H1 (cell line): ENCODE measurements at regions not wholly inside any gene's neighbourhood (a gene's known extent, or its start where the extent isn't known, plus 50 kb on each side); places are given as distances from the start of the nearest gene placed in this dataset.

ENCODE experiments used
- CTCF ChIA-PET: fragments of 300-600 bp; sonication (Branson Sonifier 250); formaldehyde crosslinking; loops from one replicate; lab custom pipeline; 2021; ENCODE audit not compliant: partially characterized antibody; lab: Charles Lee
- POLR2A ChIA-PET: fragments of 300-600 bp; sonication (Branson Sonifier 250); formaldehyde crosslinking; loops from one replicate; lab custom pipeline; 2021; ENCODE audit warnings: inconsistent platforms; ENCODE audit not compliant: partially characterized antibody; lab: Charles Lee
- DNase-seq, 2 experiments: peaks; one replicate each; pipeline versions ENCODE4 v3.0.0 to v3.0.0-alpha.2; 2010 to 2022; ENCODE audit warnings: low spot score in 2 of 2, low read depth in 1 of 2, mixed read lengths in 1 of 2
- FAIRE-seq: peaks from 2 replicates; lab custom pipeline; 2011; peaks lifted over from hg19 to GRCh38; lab: Jason Lieb, UNC
- H2AFZ ChIP-seq: 2 replicates; pipeline ENCODE4 v1.8.1; 2012; ENCODE audit warnings: low read length, inconsistent platforms
- H2AK5ac ChIP-seq: 2 replicates; pipeline ENCODE4 v1.6.1; 2013; ENCODE audit warnings: low read depth, low read length
- H2BK120ac ChIP-seq: replicated peaks from 2 replicates; pipeline ENCODE3; 2013; ENCODE audit warnings: low read depth, low read length, inconsistent platforms
- H2BK12ac ChIP-seq: 2 replicates; pipeline ENCODE4 v1.6.1; 2013; ENCODE audit warnings: low read depth, low read length
- H2BK15ac ChIP-seq: 2 replicates; pipeline ENCODE4 v1.6.1; 2013; ENCODE audit warnings: low read length
- H2BK20ac ChIP-seq: 2 replicates; pipeline ENCODE4 v1.6.1; 2013; ENCODE audit warnings: low read length
- H2BK5ac ChIP-seq: 2 replicates; pipeline ENCODE4 v1.6.1; 2013; ENCODE audit warnings: low read depth, low read length
- H3K14ac ChIP-seq: 2 replicates; pipeline ENCODE4 v1.6.1; 2013; ENCODE audit warnings: inconsistent platforms; ENCODE audit not compliant: insufficient read length
- H3K18ac ChIP-seq: 2 replicates; pipeline ENCODE4 v1.6.1; 2013; ENCODE audit warnings: low read length; ENCODE audit errors: extremely low read depth
- H3K23ac ChIP-seq: 2 replicates; pipeline ENCODE4 v1.6.1; 2013; ENCODE audit warnings: inconsistent platforms; ENCODE audit not compliant: insufficient read length
- H3K23me2 ChIP-seq: 2 replicates; pipeline ENCODE4 v1.6.1; 2013; ENCODE audit warnings: low read depth, low read length
- H3K27ac ChIP-seq: 2 replicates; pipeline ENCODE4 v1.6.1; 2011; ENCODE audit warnings: low read depth, low read length, inconsistent platforms
- H3K27me3 ChIP-seq, 4 experiments: replicated peaks in 1 of 4; 1 replicate in 1 of 4; 2 replicates in 3 of 4; pipeline versions ENCODE4 v1.6.1 to v1.8.1; 2011 to 2013; ENCODE audit warnings: low read length in 3 of 4, mild to moderate bottlenecking in 3 of 4, inconsistent platforms in 2 of 4, mixed read lengths in 2 of 4, moderate library complexity in 1 of 4; ENCODE audit not compliant: control insufficient read depth in 3 of 4, insufficient read depth in 3 of 4; ENCODE audit errors: extremely low read depth in 1 of 4
- H3K36me3 ChIP-seq, 4 experiments: 2 replicates each; pipeline versions ENCODE4 v1.6.1 to v1.8.1; 2011 to 2013; ENCODE audit warnings: mild to moderate bottlenecking in 4 of 4, low read length in 3 of 4, moderate library complexity in 2 of 4, control low read depth in 1 of 4, inconsistent platforms in 1 of 4; ENCODE audit not compliant: insufficient read depth in 4 of 4, control insufficient read depth in 2 of 4
- H3K4ac ChIP-seq: replicated peaks from 2 replicates; pipeline ENCODE3; 2013; ENCODE audit warnings: low read length, low read depth, mixed read lengths, inconsistent platforms; ENCODE audit not compliant: insufficient read length
- H3K4me1 ChIP-seq, 4 experiments: replicated peaks in 1 of 4; 1 replicate in 1 of 4; 2 replicates in 3 of 4; pipeline versions ENCODE4 v1.6.1 to v1.8.1; 2011 to 2013; ENCODE audit warnings: low read length in 3 of 4, inconsistent platforms in 2 of 4, mixed read lengths in 1 of 4; ENCODE audit not compliant: insufficient read depth in 4 of 4, control insufficient read depth in 3 of 4
- H3K4me2 ChIP-seq, 2 experiments: 2 replicates each; pipeline versions ENCODE4 v1.6.1 to v1.8.1; 2011 to 2013; ENCODE audit warnings: low read depth in 2 of 2, low read length in 2 of 2, control low read depth in 1 of 2, inconsistent platforms in 1 of 2, mild to moderate bottlenecking in 1 of 2; ENCODE audit not compliant: insufficient read depth in 1 of 2
- H3K4me3 ChIP-seq, 4 experiments: fragments of 200-600, 300-600 bp in 1 of 4; sonication (generic), shearing (Covaris generic), sonication (Bioruptor Twin) in 1 of 4; 2 replicates each; pipeline versions ENCODE4 v1.5.1 to v1.8.1; 2011 to 2016; ENCODE audit warnings: low read length in 4 of 4, low read depth in 3 of 4, control low read depth in 2 of 4, inconsistent platforms in 2 of 4, mild to moderate bottlenecking in 2 of 4, mixed read lengths in 1 of 4, moderate library complexity in 1 of 4; ENCODE audit not compliant: insufficient read depth in 2 of 4; ENCODE audit errors: extremely low read depth in 1 of 4
- H3K56ac ChIP-seq: replicated peaks from 2 replicates; pipeline ENCODE3; 2013; ENCODE audit warnings: low read depth, mild to moderate bottlenecking, mixed read lengths, low read length, inconsistent platforms; ENCODE audit not compliant: insufficient read length
- H3K79me1 ChIP-seq: 2 replicates; pipeline ENCODE4 v1.6.1; 2013; ENCODE audit warnings: low read depth, low read length, control low read depth
- H3K79me2 ChIP-seq, 2 experiments: 2 replicates each; pipeline versions ENCODE4 v1.6.1 to v1.8.1; 2012 to 2013; ENCODE audit warnings: low read length in 2 of 2, mild to moderate bottlenecking in 2 of 2, inconsistent platforms in 1 of 2; ENCODE audit not compliant: insufficient read depth in 2 of 2, control insufficient read depth in 1 of 2
- H3K9ac ChIP-seq, 4 experiments: replicated peaks in 1 of 4; 1 replicate in 1 of 4; 2 replicates in 3 of 4; pipeline versions ENCODE4 v1.6.1 to v1.8.1; 2011 to 2013; ENCODE audit warnings: low read depth in 3 of 4, low read length in 3 of 4, control low read depth in 2 of 4, mild to moderate bottlenecking in 2 of 4, moderate library complexity in 2 of 4, inconsistent platforms in 1 of 4; ENCODE audit errors: extremely low read depth in 1 of 4
- H3K9me3 ChIP-seq, 2 experiments: 2 replicates each; pipeline versions ENCODE4 v1.6.1 to v1.8.1; 2012 to 2013; ENCODE audit warnings: mild to moderate bottlenecking in 2 of 2, moderate library complexity in 2 of 2, control low read depth in 1 of 2, inconsistent platforms in 1 of 2, low read depth in 1 of 2, low read length in 1 of 2, mixed read lengths in 1 of 2; ENCODE audit not compliant: insufficient read depth in 2 of 2
- H4K20me1 ChIP-seq, 2 experiments: replicated peaks in 1 of 2; 2 replicates each; pipeline versions ENCODE3 to v1.8.1; 2011 to 2013; ENCODE audit warnings: inconsistent platforms in 2 of 2, low read length in 2 of 2, mild to moderate bottlenecking in 1 of 2; ENCODE audit not compliant: insufficient read depth in 2 of 2, control insufficient read depth in 1 of 2
- H4K5ac ChIP-seq: 2 replicates; pipeline ENCODE4 v1.6.1; 2013; ENCODE audit warnings: low read length, low read depth, mixed read lengths, inconsistent platforms; ENCODE audit not compliant: insufficient read length
- H4K8ac ChIP-seq: 2 replicates; pipeline ENCODE4 v1.8.0; 2013; ENCODE audit warnings: mild to moderate bottlenecking, moderate library complexity, low read length, inconsistent platforms; ENCODE audit not compliant: insufficient read depth; ENCODE audit errors: extremely low read depth
- H4K91ac ChIP-seq: replicated peaks from 2 replicates; pipeline ENCODE3; 2013; ENCODE audit warnings: low read length, mixed read lengths, inconsistent platforms; ENCODE audit not compliant: insufficient read length
- BCL11A ChIP-seq, 2 experiments: IDR thresholded peaks; one replicate each; pipeline ENCODE4 v1.6.1; 2011; ENCODE audit warnings: low read depth in 2 of 2, low read length in 2 of 2, mild to moderate bottlenecking in 2 of 2
- CEBPB ChIP-seq: IDR thresholded peaks from 2 replicates; pipeline ENCODE4 v1.6.1; 2012; ENCODE audit warnings: low read depth, low read length
- EZH2 ChIP-seq: fragments of 200-600 bp; sonication (generic); IDR thresholded peaks from 2 replicates; pipeline ENCODE4 v1.7.1; 2012; ENCODE audit warnings: low read depth, mild to moderate bottlenecking, moderate library complexity, low read length, inconsistent platforms; ENCODE audit not compliant: severe bottlenecking
- JUN ChIP-seq: IDR thresholded peaks from 2 replicates; pipeline ENCODE4 v1.6.1; 2011; ENCODE audit warnings: low read depth, mild to moderate bottlenecking, improper control_type of control experiment, low read length
- PHF8 ChIP-seq: fragments of 200-600 bp; sonication (generic); conservative IDR thresholded peaks from 2 replicates; pipeline ENCODE4 v1.7.1; 2012; ENCODE audit warnings: low read depth, mild to moderate bottlenecking, inconsistent platforms, low read length, moderate library complexity
- SIN3A ChIP-seq, 2 experiments: IDR thresholded peaks in 1 of 2; conservative IDR thresholded peaks in 1 of 2; 2 replicates each; pipeline ENCODE4 v1.6.1; 2011 to 2012; ENCODE audit warnings: low read length in 2 of 2, improper control_type of control experiment in 1 of 2, low read depth in 1 of 2, mild to moderate bottlenecking in 1 of 2
- TAF1 ChIP-seq: IDR thresholded peaks from 2 replicates; pipeline ENCODE4 v1.6.1; 2011; ENCODE audit warnings: mild to moderate bottlenecking, low read depth, low read length
- TCF12 ChIP-seq: IDR thresholded peaks from 2 replicates; pipeline ENCODE4 v1.6.1; 2011; ENCODE audit warnings: low read depth, mild to moderate bottlenecking, low read length
- WGBS, 2 experiments: shearing (Covaris generic) in 1 of 2; methylation state at CpG; one replicate each; pipeline versions ENCODE4 v1.1.6 to v1.1.7; 2013 to 2015; ENCODE audit warnings: low lambda C conversion rate in 2 of 2, mixed read lengths in 2 of 2, inconsistent platforms in 1 of 2, low coverage in 1 of 2, missing lambda C conversion rate in 1 of 2; ENCODE audit not compliant: insufficient replicate concordance in 2 of 2, insufficient coverage in 1 of 2, insufficient read length in 1 of 2; ENCODE audit errors: extremely low coverage in 1 of 2, missing lambda C conversion rate in 1 of 2; 5-methylcytosine and 5-hydroxymethylcytosine counted together
- TF ChIP-seq, protein P1 (sequence below): IDR thresholded peaks from 2 replicates; pipeline ENCODE4 v1.6.1; 2012; ENCODE audit warnings: inconsistent platforms

DNA sequence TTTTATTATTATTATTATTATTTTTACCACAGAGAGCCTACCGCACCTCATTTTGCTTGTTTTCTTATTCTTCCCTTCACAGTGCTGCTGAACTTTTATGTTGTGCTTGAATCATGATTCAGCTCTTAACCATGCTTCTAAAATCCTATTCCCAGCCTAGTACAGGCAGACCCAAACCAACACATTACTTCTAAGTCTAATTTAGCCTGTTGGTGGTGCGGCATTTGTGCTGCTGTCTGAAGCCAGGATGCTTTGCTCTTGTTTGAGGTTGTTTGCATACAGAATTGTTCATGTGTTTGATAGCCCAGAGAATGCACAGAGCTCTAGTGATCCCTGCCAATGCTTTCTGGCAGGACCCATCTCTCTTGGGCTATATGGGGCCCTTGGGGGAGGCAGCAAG lies 213.5 kb upstream of the KCNG1 start:
- no peak overlapping the region for H2BK20ac ChIP-seq
- no peak overlapping the region for H3K4me3 ChIP-seq
- WGBS, 2 experiments: 92% methylated on average over 2 of the region's 2 CpGs; no CpG with 5 or more reads in 1 of the 2 experiments
- no peak overlapping the region for H3K23ac ChIP-seq
- CTCF ChIA-PET: interaction anchor here (0.6 to 1.4 kb wide), 3 partner anchors 27 to 1260 kb away, joined by 3 to 4 read pairs (median 4); no protein-coding TSS in a partner anchor
- H3K56ac ChIP-seq: no peak overlapping the region
- no peak overlapping the region for H4K8ac ChIP-seq
- no peak for DNase-seq
- FAIRE-seq: no peak
- H2BK15ac ChIP-seq: no peak overlapping the region
- H2BK5ac ChIP-seq: no peak overlapping the region
- TF ChIP-seq TCF12 (no peak), CEBPB (no peak), PHF8 (no peak), EZH2 (no peak), SIN3A (conservative IDR thresholded peaks at IDR 0.05 in 1 of 2, IDR thresholded peaks at IDR 0.05 in 1 of 2; ENCODE audit: low read depth in 1 of 2, low read length in 2 of 2) (no peak), JUN (no peak), BCL11A (IDR thresholded peaks at IDR 0.05; ENCODE audit: low read depth in 2 of 2, low read length in 2 of 2) (no peak), TAF1 (no peak)
- TF ChIP-seq, protein P1, sequence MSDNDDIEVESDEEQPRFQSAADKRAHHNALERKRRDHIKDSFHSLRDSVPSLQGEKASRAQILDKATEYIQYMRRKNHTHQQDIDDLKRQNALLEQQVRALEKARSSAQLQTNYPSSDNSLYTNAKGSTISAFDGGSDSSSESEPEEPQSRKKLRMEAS: no peak
- H3K23me2 ChIP-seq: no peaks in the 10 kb centered on the region
- H4K5ac ChIP-seq: no peak overlapping the region
- no peak overlapping the region for H3K4me2 ChIP-seq
- H3K27me3 ChIP-seq: no peaks in the 10 kb centered on the region
- H3K79me1 ChIP-seq: no peaks in the 10 kb centered on the region
- H3K27ac ChIP-seq: no peak overlapping the region
- no peak overlapping the region for H3K9ac ChIP-seq
- POLR2A ChIA-PET: interaction anchor here (0.8 to 1.6 kb wide), 3 partner anchors 11 to 145 kb away, joined by 3 to 8 read pairs (median 3); no protein-coding TSS in a partner anchor
- no peak overlapping the region for H2BK12ac ChIP-seq
- H4K91ac ChIP-seq: no peak overlapping the region
- H2AFZ ChIP-seq: no peak overlapping the region
- no peaks in the 10 kb centered on the region for H3K79me2 ChIP-seq
- H2AK5ac ChIP-seq: no peak overlapping the region
- no peak overlapping the region for H3K14ac ChIP-seq
- peaks cover 0 to 3% (median 0%) of the 10 kb centered on the region in 4 experiments; a peak in 2 of 7 replicates for H3K4me1 ChIP-seq
- no peaks in the 10 kb centered on the region for H3K36me3 ChIP-seq
- no peak overlapping the region for H2BK120ac ChIP-seq
- no peaks in the 10 kb centered on the region for H4K20me1 ChIP-seq
- H3K18ac ChIP-seq: no peak overlapping the region
- 0 out of 4 replicates have a peak, but pooled peaks cover 0 to under 1% of the 10 kb centered on the region in 2 experiments for H3K9me3 ChIP-seq
- H3K4ac ChIP-seq: no peak overlapping the region
